HFFc6 (cell line): ENCODE measurements at regions not wholly inside any gene's neighbourhood (a gene's known extent, or its start where the extent isn't known, plus 50 kb on each side); places are given as distances from the start of the nearest gene placed in this dataset.
"Not testable (repeated sequence)": the region's sequence is repeated elsewhere in the genome, so short reads cannot be mapped to it uniquely, and the experiment has no call there.

Experiments
- DNase-seq: peaks from one replicate; pipeline ENCODE4 v3.0.0-alpha.2; 2018
- H3K27ac Mint-ChIP-seq: 2 replicates; pipeline ENCODE4 v1.8.0; 2020; ENCODE audit warnings: mild to moderate bottlenecking, mixed read lengths
- H3K27me3 Mint-ChIP-seq: 2 replicates; pipeline ENCODE4 v1.8.0; 2021; ENCODE audit warnings: mild to moderate bottlenecking, moderate library complexity, mixed read lengths; ENCODE audit not compliant: insufficient read depth
- H3K36me3 Mint-ChIP-seq: 2 replicates; pipeline ENCODE4 v1.8.0; 2021; ENCODE audit warnings: low read depth, mixed read lengths
- H3K4me1 Mint-ChIP-seq: 2 replicates; pipeline ENCODE4 v1.8.0; 2020; ENCODE audit warnings: low read depth, mixed read lengths
- H3K4me3 Mint-ChIP-seq: 2 replicates; pipeline ENCODE4 v1.8.0; 2020; ENCODE audit warnings: mild to moderate bottlenecking, moderate library complexity, mixed read lengths
- H3K9me3 Mint-ChIP-seq: 2 replicates; pipeline ENCODE4 v1.8.0; 2020; ENCODE audit warnings: mild to moderate bottlenecking, mixed read lengths
- TF ChIP-seq, protein P1 (sequence below): fragments of 200-600 bp; sonication (generic); IDR thresholded peaks from 2 replicates; pipeline ENCODE4 v1.5.0; 2021; ENCODE audit warnings: antibody characterized with exemption, mild to moderate bottlenecking

DNA sequence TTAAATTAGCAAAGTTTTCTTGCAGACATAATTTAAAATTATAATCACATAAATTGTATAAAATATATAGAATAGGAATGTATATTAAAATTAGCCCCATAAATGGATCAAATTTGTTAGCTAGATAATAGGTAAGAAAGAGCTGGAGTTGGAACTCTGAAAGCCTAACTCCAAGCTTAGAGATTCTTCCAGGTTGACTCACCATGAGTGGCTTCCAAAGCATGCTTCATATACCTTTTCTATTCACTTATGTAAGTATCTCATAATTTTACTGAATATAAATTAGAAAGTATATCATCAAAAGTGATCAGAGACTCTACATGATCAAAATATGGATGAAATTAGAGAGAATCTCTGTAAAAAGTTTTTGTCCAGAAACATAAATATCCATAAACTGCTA, 320.7 kb upstream of the MAGI2 start:
- DNase-seq = no peak
- H3K4me1 Mint-ChIP-seq = peaks cover 31% of the 10 kb centered on the region
- TF ChIP-seq, protein P1, sequence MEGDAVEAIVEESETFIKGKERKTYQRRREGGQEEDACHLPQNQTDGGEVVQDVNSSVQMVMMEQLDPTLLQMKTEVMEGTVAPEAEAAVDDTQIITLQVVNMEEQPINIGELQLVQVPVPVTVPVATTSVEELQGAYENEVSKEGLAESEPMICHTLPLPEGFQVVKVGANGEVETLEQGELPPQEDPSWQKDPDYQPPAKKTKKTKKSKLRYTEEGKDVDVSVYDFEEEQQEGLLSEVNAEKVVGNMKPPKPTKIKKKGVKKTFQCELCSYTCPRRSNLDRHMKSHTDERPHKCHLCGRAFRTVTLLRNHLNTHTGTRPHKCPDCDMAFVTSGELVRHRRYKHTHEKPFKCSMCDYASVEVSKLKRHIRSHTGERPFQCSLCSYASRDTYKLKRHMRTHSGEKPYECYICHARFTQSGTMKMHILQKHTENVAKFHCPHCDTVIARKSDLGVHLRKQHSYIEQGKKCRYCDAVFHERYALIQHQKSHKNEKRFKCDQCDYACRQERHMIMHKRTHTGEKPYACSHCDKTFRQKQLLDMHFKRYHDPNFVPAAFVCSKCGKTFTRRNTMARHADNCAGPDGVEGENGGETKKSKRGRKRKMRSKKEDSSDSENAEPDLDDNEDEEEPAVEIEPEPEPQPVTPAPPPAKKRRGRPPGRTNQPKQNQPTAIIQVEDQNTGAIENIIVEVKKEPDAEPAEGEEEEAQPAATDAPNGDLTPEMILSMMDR = no peak
- H3K9me3 Mint-ChIP-seq = no peaks in the 10 kb centered on the region
- H3K4me3 Mint-ChIP-seq = no peak overlapping the region
- no peak overlapping the region for H3K27ac Mint-ChIP-seq
- no peaks in the 10 kb centered on the region for H3K36me3 Mint-ChIP-seq
- no peaks in the 10 kb centered on the region for H3K27me3 Mint-ChIP-seq

DNA sequence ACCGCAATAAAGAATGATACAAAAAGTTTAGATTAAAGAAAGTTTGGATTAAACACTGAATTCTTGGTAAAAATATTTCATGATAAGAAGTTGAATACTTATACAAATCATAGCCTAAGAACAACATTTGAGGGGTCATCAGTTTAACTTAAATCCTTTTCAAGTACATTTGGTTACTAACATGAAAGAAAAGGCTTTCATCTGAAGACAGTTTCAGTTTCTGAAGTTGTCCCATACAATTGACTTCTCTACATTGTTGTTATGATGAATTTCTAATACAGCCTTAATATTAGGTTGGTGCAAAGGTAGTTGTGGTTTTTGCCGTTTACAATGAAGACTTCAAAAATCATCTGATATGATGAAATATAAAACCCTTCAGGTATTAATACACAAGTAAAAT, 317.5 kb upstream of the MAGI2 start:
- 0 out of 2 replicates have a peak, but pooled peaks cover 4% of the 10 kb centered on the region for H3K36me3 Mint-ChIP-seq

GRCh38 chr7:79770063-79770462, 316.6 kb upstream of the MAGI2 start:
- peaks cover 11% of the 10 kb centered on the region; the same call in 1 of the 2 replicates for H3K4me1 Mint-ChIP-seq
- H3K9me3 Mint-ChIP-seq = peaks cover 4% of the 10 kb centered on the region; the same call in 1 of the 2 replicates
- DNase-seq = no peak
- no peak overlapping the region for H3K27ac Mint-ChIP-seq
- H3K36me3 Mint-ChIP-seq = 0 out of 2 replicates have a peak, but pooled peaks cover 4% of the 10 kb centered on the region
- no peak overlapping the region for H3K4me3 Mint-ChIP-seq
- H3K27me3 Mint-ChIP-seq = no peaks in the 10 kb centered on the region
- TF ChIP-seq, protein P1 = no peak

More for the DNA sequence above, 317.5 kb upstream of the MAGI2 start:
- Mint-ChIP-seq H3K27me3 (no peaks in the 10 kb centered on the region), H3K4me3 (no peak overlapping the region), H3K27ac (no peak overlapping the region), H3K4me1 (peaks cover 11% of the 10 kb centered on the region; the same call in 1 of the 2 replicates), H3K9me3 (peaks cover 4% of the 10 kb centered on the region; the same call in 1 of the 2 replicates)
- TF ChIP-seq, protein P1 = no peak
- no peak for DNase-seq

DNA sequence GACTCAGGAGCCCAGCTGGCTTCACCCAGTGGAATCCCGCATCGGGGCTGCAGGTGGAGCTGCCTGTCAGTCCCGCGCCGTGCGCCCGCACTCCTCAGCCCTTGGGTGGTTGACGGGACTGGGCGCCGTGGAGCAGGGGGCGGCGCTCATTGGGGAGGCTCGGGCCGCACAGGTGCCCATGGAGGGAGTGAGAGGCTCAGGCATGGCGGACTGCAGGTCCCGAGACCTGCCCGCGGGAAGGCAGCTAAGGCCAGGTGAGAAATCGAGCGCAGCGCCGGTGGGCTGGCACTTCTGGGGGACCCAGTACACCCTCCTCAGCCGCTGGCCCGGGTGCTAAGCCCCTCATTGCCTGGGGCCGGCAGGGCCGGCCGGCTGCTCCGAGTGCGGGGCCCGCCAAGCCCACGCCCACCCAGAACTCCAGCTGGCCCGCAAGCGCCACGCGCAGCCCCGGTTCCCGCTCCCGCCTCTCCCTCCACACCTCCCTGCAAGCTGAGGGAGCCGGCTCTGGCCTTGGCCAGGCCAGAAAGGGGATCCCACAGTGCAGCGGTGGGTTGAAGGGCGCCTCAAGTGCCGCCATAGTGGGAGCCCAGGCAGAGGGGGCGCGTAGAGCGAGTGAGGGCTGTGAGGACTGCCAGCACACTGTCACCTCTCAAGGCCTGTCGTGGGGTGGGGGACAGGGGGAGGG, 314.6 kb upstream of the MAGI2 start:
- not testable (repeated sequence) for H3K27ac Mint-ChIP-seq, H3K36me3 Mint-ChIP-seq, H3K4me3 Mint-ChIP-seq, H3K27me3 Mint-ChIP-seq, H3K9me3 Mint-ChIP-seq, H3K4me1 Mint-ChIP-seq, DNase-seq

DNA sequence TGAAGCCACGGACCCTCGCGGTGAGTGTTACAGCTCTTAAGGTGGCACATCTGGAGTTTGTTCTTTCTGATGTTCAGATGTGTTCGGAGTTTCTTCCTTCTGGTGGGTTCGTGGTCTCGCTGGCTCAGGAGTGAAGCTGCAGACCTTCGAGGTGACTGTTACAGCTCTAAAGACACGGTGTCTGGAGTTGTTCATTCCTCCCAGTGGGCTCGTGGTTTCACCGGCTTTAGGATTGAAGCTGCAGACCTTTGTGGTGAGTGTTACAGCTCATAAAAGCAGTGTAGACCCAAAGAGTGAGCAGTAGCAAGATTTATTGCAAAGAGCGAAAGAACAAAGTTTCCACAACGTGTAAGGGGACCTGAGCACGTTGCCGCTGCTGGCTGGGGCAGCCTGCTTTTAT, 313.7 kb upstream of the MAGI2 start:
- H3K4me1 Mint-ChIP-seq, DNase-seq, H3K9me3 Mint-ChIP-seq, H3K27me3 Mint-ChIP-seq, H3K4me3 Mint-ChIP-seq, H3K27ac Mint-ChIP-seq, H3K36me3 Mint-ChIP-seq: not testable (repeated sequence)

DNA sequence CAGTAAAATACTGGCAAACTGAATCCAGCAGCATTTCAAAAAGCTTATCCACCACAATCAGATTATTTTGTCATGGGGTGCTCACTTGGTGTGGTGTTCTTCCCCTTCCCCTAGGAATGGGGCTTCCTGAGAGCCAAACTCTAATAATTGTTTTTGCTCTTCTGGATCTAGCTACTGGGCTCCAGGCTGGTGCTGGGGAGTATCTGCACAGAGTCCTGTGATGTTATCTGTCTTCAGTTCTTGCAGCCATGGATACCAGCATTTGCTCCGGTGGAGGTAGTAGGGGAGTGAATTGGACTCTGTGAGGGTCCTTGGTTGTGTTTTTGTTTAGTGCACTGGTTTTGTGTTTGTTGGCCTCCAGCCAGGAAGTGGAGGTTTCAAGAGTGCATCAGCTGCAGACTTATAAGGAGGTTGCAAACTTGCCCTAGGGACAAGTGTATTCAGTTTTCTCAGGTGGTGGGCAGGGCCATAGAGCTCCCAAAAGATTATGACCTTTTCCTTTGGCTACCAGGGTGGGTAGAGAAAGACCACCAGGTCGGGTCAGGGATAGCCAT, 308.5 kb upstream of the MAGI2 start:
- DNase-seq = no peak
- no peak overlapping the region for H3K27ac Mint-ChIP-seq
- no peak overlapping the region for H3K4me3 Mint-ChIP-seq
- H3K36me3 Mint-ChIP-seq = peaks cover 6% of the 10 kb centered on the region; the same call in 1 of the 2 replicates
- no peaks in the 10 kb centered on the region; the same call in 1 of the 2 replicates for H3K27me3 Mint-ChIP-seq
- TF ChIP-seq, protein P1 = no peak
- no peaks in the 10 kb centered on the region; the same call in 1 of the 2 replicates for H3K9me3 Mint-ChIP-seq
- 0 out of 2 replicates have a peak, but pooled peaks cover 6% of the 10 kb centered on the region for H3K4me1 Mint-ChIP-seq

DNA sequence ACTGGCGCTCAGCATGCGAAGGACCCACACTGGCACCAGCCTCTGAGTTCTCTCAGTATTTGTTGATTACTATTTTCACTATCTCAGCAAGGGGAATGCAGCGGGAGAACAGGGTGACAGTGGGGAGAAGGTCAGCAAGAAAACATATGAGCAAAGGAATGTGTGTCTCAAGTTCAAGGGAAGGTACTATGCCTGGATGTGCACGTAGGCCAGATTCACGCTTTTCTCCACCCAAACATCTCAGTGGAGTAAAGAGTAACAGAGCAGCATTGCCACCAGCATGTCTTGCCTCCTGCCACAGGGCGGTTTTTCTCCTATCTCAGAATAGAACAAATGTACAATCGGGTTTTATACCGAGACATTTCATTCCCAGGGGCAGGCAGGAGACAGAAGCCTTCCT, 297.5 kb upstream of the MAGI2 start:
- not testable (repeated sequence) for H3K27ac Mint-ChIP-seq, H3K4me3 Mint-ChIP-seq, DNase-seq, H3K27me3 Mint-ChIP-seq, H3K4me1 Mint-ChIP-seq, H3K9me3 Mint-ChIP-seq
- peaks cover 31% of the 10 kb centered on the region for H3K36me3 Mint-ChIP-seq
